H9 (cell line): ENCODE measurements at regions not wholly inside any gene's neighbourhood (a gene's known extent, or its start where the extent isn't known, plus 50 kb on each side); places are given as distances from the start of the nearest gene placed in this dataset.
A peak's percentile ranks its signal among the peaks of the same experiment; 100 is the strongest.
"Not testable (repeated sequence)": the region's sequence is repeated elsewhere in the genome, so short reads cannot be mapped to it uniquely, and the experiment has no call there.

Experiments
- DNase-seq: peaks from one replicate; pipeline ENCODE4 v3.0.0-alpha.2; 2017
- H2AFZ ChIP-seq: one replicate; pipeline ENCODE4 v1.6.1; 2013; ENCODE audit warnings: mild to moderate bottlenecking, low read length, control low read depth, moderate library complexity
- H2AK5ac ChIP-seq: 2 replicates; pipeline ENCODE4 v1.6.1; 2013; ENCODE audit warnings: low read length, control low read depth, mixed read lengths; ENCODE audit not compliant: insufficient read length
- H2BK120ac ChIP-seq: one replicate; pipeline ENCODE4 v1.6.1; 2013; ENCODE audit warnings: low read depth, mild to moderate bottlenecking, low read length, control low read depth, inconsistent platforms; ENCODE audit not compliant: poor library complexity, severe bottlenecking
- H2BK12ac ChIP-seq: 2 replicates; pipeline ENCODE4 v1.6.1; 2013; ENCODE audit warnings: low read length, control low read depth, mixed read lengths, low read depth; ENCODE audit not compliant: insufficient read length
- H2BK15ac ChIP-seq: 2 replicates; pipeline ENCODE4 v1.6.1; 2013; ENCODE audit warnings: low read depth, low read length, control low read depth
- H2BK20ac ChIP-seq: one replicate; pipeline ENCODE4 v1.6.1; 2013; ENCODE audit warnings: low read depth, mild to moderate bottlenecking, low read length, control low read depth, inconsistent platforms; ENCODE audit not compliant: poor library complexity, severe bottlenecking
- H2BK5ac ChIP-seq: 2 replicates; pipeline ENCODE4 v1.6.1; 2013; ENCODE audit warnings: low read length, control low read depth, mixed read lengths; ENCODE audit not compliant: insufficient read length
- H3K14ac ChIP-seq: 2 replicates; pipeline ENCODE4 v1.6.1; 2013; ENCODE audit warnings: low read length, control low read depth; ENCODE audit not compliant: insufficient read depth
- H3K18ac ChIP-seq: 2 replicates; pipeline ENCODE4 v1.6.1; 2013; ENCODE audit warnings: low read depth, mild to moderate bottlenecking, mixed read lengths, low read length, control low read depth; ENCODE audit not compliant: insufficient read length
- H3K23ac ChIP-seq: 2 replicates; pipeline ENCODE4 v1.6.1; 2013; ENCODE audit warnings: low read length, control low read depth, mixed read lengths, low read depth; ENCODE audit not compliant: insufficient read length
- H3K23me2 ChIP-seq: 2 replicates; pipeline ENCODE4 v1.6.1; 2013; ENCODE audit warnings: low read depth, mild to moderate bottlenecking, mixed read lengths, low read length, control low read depth; ENCODE audit not compliant: insufficient read length, poor library complexity, severe bottlenecking
- H3K27ac ChIP-seq: 2 replicates; pipeline ENCODE4 v1.5.1; 2013; ENCODE audit warnings: low read length, control low read depth, mixed read lengths, low read depth; ENCODE audit not compliant: insufficient read length
- H3K27me3 ChIP-seq: 2 replicates; pipeline ENCODE4 v1.6.1; 2013; ENCODE audit warnings: low read length, control low read depth, inconsistent platforms; ENCODE audit not compliant: insufficient read depth
- H3K4ac ChIP-seq: 2 replicates; pipeline ENCODE4 v1.6.1; 2013; ENCODE audit warnings: low read depth, mild to moderate bottlenecking, control low read depth, inconsistent platforms, low read length, moderate library complexity
- H3K4me1 ChIP-seq: 2 replicates; pipeline ENCODE4 v1.6.1; 2013; ENCODE audit warnings: low read length, control low read depth, inconsistent platforms; ENCODE audit not compliant: insufficient read depth
- H3K4me2 ChIP-seq: 2 replicates; pipeline ENCODE4 v1.6.1; 2013; ENCODE audit warnings: low read length, control low read depth, mixed read lengths; ENCODE audit not compliant: insufficient read length, insufficient read depth
- H3K56ac ChIP-seq: 2 replicates; pipeline ENCODE4 v1.6.1; 2013; ENCODE audit warnings: low read depth, mild to moderate bottlenecking, mixed read lengths, low read length, control low read depth; ENCODE audit not compliant: insufficient read length
- H3K79me1 ChIP-seq: 2 replicates; pipeline ENCODE4 v1.6.1; 2013; ENCODE audit warnings: low read depth, mild to moderate bottlenecking, moderate library complexity, low read length, control low read depth, inconsistent platforms; ENCODE audit not compliant: insufficient read depth, poor library complexity, severe bottlenecking
- H3K79me2 ChIP-seq: 2 replicates; pipeline ENCODE4 v1.6.1; 2013; ENCODE audit warnings: low read length, control low read depth, inconsistent platforms; ENCODE audit not compliant: insufficient read depth
- H3K9ac ChIP-seq: 2 replicates; pipeline ENCODE4 v1.6.1; 2013; ENCODE audit warnings: low read length, control low read depth, mixed read lengths; ENCODE audit not compliant: insufficient read length; ENCODE audit errors: extremely low read depth
- H3K9me3 ChIP-seq: one replicate; pipeline ENCODE4 v1.6.1; 2013; ENCODE audit warnings: low read depth, low read length, inconsistent platforms; ENCODE audit not compliant: control insufficient read depth
- H3T11ph ChIP-seq: one replicate; pipeline ENCODE4 v1.6.1; 2013; ENCODE audit warnings: mild to moderate bottlenecking, low read length, control low read depth, inconsistent platforms
- H4K20me1 ChIP-seq: one replicate; pipeline ENCODE4 v1.6.1; 2013; ENCODE audit not compliant: control insufficient read depth, insufficient read length, insufficient read depth
- H4K5ac ChIP-seq: 2 replicates; pipeline ENCODE4 v1.6.1; 2013; ENCODE audit warnings: low read depth, mild to moderate bottlenecking, mixed read lengths, low read length, control low read depth; ENCODE audit not compliant: insufficient read length
- H4K8ac ChIP-seq: replicated peaks from 2 replicates; pipeline ENCODE4 v1.6.1; 2013; ENCODE audit warnings: low read length, control low read depth, mixed read lengths, low read depth; ENCODE audit not compliant: insufficient read length
- H4K91ac ChIP-seq: 2 replicates; pipeline ENCODE4 v1.6.1; 2013; ENCODE audit warnings: low read depth, mild to moderate bottlenecking, moderate library complexity, mixed read lengths, low read length, control low read depth; ENCODE audit not compliant: insufficient read length
- H3K27ac Mint-ChIP-seq, 3 experiments: 2 replicates in 2 of 3; 3 replicates in 1 of 3; pipeline ENCODE4 v1.8.0; 2020 to 2021; ENCODE audit warnings: mixed read lengths in 3 of 3, mild to moderate bottlenecking in 1 of 3, moderate library complexity in 1 of 3
- H3K27me3 Mint-ChIP-seq: 2 replicates; pipeline ENCODE4 v1.8.0; 2021; ENCODE audit warnings: low read depth, mild to moderate bottlenecking, moderate library complexity, mixed read lengths
- H3K36me3 Mint-ChIP-seq, 3 experiments: 2 replicates in 2 of 3; 3 replicates in 1 of 3; pipeline ENCODE4 v1.8.0; 2020 to 2021; ENCODE audit warnings: low read depth in 3 of 3, mixed read lengths in 3 of 3; ENCODE audit not compliant: insufficient read depth in 1 of 3
- H3K4me1 Mint-ChIP-seq, 2 experiments: 2 replicates each; pipeline ENCODE4 v1.8.0; 2020; ENCODE audit warnings: mixed read lengths in 2 of 2
- H3K4me3 Mint-ChIP-seq, 2 experiments: 2 replicates in 1 of 2; 3 replicates in 1 of 2; pipeline ENCODE4 v1.8.0; 2020 to 2021; ENCODE audit warnings: mild to moderate bottlenecking in 2 of 2, mixed read lengths in 2 of 2, moderate library complexity in 1 of 2
- H3K9me3 Mint-ChIP-seq, 2 experiments: 2 replicates in 1 of 2; 3 replicates in 1 of 2; pipeline ENCODE4 v1.8.0; 2020; ENCODE audit warnings: mild to moderate bottlenecking in 2 of 2, mixed read lengths in 2 of 2, moderate library complexity in 1 of 2
- CTCF ChIP-seq: fragments of 200-600 bp; sonication (generic); conservative IDR thresholded peaks from 3 replicates; pipeline ENCODE4 v1.8.0; 2021; ENCODE audit warnings: antibody characterized with exemption, mild to moderate bottlenecking
- WGBS: extraction: QIAGEN DNeasy Blood & Tissue Kit; methylation state at CpG from one replicate; pipeline ENCODE4 v1.1.7; 2013; ENCODE audit warnings: missing lambda C conversion rate, low lambda C conversion rate, mixed read lengths; ENCODE audit not compliant: insufficient read length; ENCODE audit errors: extremely low coverage; 5-methylcytosine and 5-hydroxymethylcytosine counted together

- TF ChIP-seq CTCF, result peak; percentile 42; the same call in 1 of the 3 replicates
- Histone ChIP-seq H3K27me3 (no peaks in the 10 kb centered on the region), H3K4me1 (no peaks in the 10 kb centered on the region), H2BK15ac (no peak overlapping the region), H2AFZ (no peak overlapping the region), H2AK5ac (no peak overlapping the region), H3K79me2 (no peaks in the 10 kb centered on the region), H4K5ac (no peak overlapping the region), H3K23ac (no peak overlapping the region), H3K4ac (no peak overlapping the region), H4K91ac (peak overlapping the region; percentile 51), H3K9me3 (no peaks in the 10 kb centered on the region), H3K4me2 (no peak overlapping the region), H4K8ac (no peak overlapping the region), H3K56ac (no peak overlapping the region), H3K9ac (no peak overlapping the region), H4K20me1 (no peaks in the 10 kb centered on the region), H2BK12ac (no peak overlapping the region), H3K18ac (no peak overlapping the region), H3K79me1 (no peaks in the 10 kb centered on the region), H3K14ac (no peak overlapping the region), H3K27ac (no peak overlapping the region), H2BK20ac (no peak overlapping the region), H3K23me2 (no peaks in the 10 kb centered on the region), H3T11ph (no peak overlapping the region), H2BK120ac (no peak overlapping the region), H2BK5ac (no peak overlapping the region)
- Mint-ChIP-seq H3K36me3 (peaks cover 9 to 17% (median 13%) of the 10 kb centered on the region in 3 experiments), H3K4me1 (no peaks in the 10 kb centered on the region), H3K27me3 (no peaks in the 10 kb centered on the region), H3K4me3 (no peak overlapping the region), H3K27ac (no peak overlapping the region), H3K9me3 (peaks cover 10 to 12% of the 10 kb centered on the region in 2 experiments)
- no CpG with 5 or more reads among the region's 6 CpGs for WGBS
- DNase-seq, result no peak
These were observed 615.3 kb downstream of the PDHA2 start for GRCh38 chr4:96455045-96455720.

DNA sequence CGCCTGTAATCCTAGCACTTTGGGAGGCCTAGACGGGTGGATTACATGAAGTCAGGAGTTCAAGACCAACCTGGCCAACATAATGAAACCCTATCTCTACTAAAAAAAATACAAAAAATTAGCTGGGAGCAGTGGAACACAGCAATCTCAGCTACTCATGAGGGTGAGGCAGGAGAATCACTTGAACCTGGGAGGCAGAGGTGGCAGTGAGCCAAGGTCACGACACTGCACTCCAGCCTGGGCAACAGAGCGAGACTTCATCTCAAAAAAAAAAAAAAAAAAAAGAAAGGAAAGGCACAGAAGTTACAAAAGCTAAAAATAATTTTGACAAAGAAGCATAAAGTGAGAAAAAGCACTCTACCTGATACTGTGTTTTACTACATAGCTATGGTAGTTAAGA lies 618.1 kb downstream of the PDHA2 start:
- not testable (repeated sequence) for H4K8ac ChIP-seq, H3K27ac ChIP-seq, H3K27ac Mint-ChIP-seq, H3K27me3 ChIP-seq, H3K79me1 ChIP-seq, H3K4me3 Mint-ChIP-seq, H3T11ph ChIP-seq, H2BK15ac ChIP-seq, H3K36me3 Mint-ChIP-seq, H3K4me1 ChIP-seq, H2AK5ac ChIP-seq, H3K79me2 ChIP-seq, H3K23me2 ChIP-seq, H3K18ac ChIP-seq, H3K27me3 Mint-ChIP-seq, H3K56ac ChIP-seq, H4K5ac ChIP-seq, H4K91ac ChIP-seq, H3K4me2 ChIP-seq, H2BK12ac ChIP-seq, H2AFZ ChIP-seq, H3K9ac ChIP-seq, H3K14ac ChIP-seq, H3K4me1 Mint-ChIP-seq, H3K23ac ChIP-seq, H2BK120ac ChIP-seq, H2BK20ac ChIP-seq, H3K4ac ChIP-seq, H3K9me3 ChIP-seq, H4K20me1 ChIP-seq, H3K9me3 Mint-ChIP-seq, DNase-seq, H2BK5ac ChIP-seq
- WGBS, result no CpG with 5 or more reads among the region's 4 CpGs
